ENCODE measurements at regions not wholly inside any gene's neighbourhood (a gene's known extent, or its start where the extent isn't known, plus 50 kb on each side); places are given as distances from the start of the nearest gene placed in this dataset.

DNA sequence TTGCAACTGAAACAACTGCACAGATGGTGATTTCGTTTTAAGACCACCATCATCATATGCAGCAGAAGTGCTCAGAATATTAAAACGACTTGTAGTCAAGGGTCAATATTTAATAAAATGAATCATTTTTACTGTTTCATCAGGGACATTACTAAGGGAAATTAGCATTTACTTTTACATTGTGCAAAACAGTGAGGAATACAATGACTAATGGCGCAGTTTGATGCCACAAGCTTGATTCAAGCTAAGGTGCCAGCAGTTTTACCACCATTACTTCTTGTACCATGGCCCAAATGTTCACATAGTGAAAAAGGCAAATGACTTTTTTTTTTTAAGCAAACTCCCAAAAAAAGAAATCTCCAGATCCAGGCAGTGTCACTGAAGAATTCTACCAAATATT is 277.4 kb upstream of the CHRNA7 start:
- no peak for DNase-seq (ENCODE audit: low spot score)

DNA sequence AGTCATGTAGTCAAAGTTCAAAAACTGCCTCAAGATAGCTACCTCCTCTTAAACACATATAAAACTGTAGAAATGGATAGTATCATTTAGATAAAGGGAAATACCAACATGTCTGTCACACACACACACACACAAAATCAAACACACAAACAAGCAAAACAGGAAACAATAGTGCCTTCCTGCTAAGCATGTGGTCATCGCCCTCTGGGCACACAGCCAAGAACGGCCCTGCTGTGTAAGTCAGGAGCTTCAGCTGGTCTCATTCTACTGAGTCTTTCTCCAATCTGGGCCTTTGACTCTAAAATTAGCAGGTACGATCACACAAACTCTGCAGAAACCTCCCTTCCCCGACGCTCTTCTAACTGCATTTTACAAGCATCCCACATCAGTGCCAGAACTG is 272.2 kb upstream of the CHRNA7 start:
- no peak for DNase-seq (ENCODE audit: low spot score)

DNA sequence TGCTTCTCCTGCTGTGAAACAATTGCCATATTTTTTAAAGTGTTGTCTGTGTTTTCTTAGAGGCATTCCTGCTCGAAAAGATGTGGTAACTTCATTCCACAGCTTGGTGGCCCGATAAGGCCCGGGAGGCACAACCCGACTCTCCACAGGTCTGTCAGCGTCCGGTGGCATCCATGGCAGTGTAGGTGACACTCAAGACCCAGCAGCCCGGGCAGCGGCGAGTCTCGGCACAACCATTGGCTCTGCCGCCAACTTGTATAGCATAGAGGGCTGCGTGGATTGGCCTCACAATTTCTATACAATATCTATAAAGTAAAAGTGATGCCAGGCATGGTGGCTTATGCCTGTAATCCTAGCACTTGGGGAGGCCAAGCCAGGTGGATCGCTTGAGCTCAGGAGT is 262.3 kb upstream of the CHRNA7 start:
- DNase-seq (ENCODE audit: low spot score): no peak

DNA sequence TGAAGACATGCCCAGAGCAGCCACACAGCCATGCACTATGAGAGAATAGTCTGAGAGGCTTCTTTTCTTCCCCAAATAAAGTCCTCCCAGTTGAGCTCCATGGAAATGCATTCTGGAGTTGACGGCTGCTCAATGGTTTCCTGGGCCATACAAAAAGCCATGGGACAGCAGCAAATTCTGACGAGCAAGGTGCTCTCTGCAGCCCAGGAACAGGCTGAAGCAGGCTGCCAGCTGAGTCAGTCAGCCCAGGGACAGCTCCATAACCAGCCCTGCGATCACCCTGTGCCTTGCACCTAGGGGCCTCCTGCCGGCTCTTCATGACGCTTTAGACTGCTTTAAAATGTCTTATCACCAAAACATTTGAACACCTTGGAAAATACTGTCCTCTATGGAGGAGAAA is 256.3 kb upstream of the CHRNA7 start:
- DNase-seq (ENCODE audit: low spot score): no peak

DNA sequence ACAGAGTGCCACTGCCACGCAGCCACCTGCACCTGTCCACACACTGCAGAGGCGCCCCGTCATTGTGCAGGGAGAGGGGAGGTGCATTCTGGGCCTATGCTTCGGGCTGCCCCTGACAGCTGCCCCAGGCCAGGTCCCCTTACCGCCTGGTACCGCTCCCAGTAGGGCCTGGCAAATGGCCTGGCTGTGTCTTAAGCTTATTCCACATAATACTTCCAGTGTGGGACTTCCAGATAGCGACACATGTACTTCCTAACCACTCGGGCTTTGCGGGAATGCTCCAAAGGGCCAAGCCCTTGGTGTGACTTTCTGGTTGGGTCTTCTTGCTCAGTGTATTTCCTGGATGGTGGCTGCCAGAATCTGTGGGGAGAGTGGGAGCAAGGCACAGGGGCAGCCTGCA is 254.3 kb upstream of the CHRNA7 start:
- DNase-seq (ENCODE audit: low spot score): no peak

DNA sequence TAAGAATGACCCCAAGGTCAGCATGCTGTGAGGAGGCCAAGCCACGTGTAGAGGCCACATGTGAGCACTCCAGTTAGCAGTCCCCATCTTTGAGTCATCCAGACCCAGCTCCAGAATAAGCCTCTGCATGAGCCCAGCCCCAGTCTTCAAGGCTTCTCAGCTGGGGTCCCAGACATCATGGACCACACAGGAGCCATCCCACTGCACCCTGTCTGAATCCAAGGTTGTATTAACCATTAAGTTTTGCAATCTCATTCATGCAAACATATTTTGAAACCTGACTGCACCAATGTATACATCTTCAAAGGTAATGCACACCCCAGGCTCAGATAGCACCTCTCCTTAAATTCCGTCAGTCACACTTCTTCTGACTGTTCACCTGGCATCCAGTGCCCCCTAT is 249.1 kb upstream of the CHRNA7 start:
- no peak for DNase-seq (ENCODE audit: low spot score)

DNA sequence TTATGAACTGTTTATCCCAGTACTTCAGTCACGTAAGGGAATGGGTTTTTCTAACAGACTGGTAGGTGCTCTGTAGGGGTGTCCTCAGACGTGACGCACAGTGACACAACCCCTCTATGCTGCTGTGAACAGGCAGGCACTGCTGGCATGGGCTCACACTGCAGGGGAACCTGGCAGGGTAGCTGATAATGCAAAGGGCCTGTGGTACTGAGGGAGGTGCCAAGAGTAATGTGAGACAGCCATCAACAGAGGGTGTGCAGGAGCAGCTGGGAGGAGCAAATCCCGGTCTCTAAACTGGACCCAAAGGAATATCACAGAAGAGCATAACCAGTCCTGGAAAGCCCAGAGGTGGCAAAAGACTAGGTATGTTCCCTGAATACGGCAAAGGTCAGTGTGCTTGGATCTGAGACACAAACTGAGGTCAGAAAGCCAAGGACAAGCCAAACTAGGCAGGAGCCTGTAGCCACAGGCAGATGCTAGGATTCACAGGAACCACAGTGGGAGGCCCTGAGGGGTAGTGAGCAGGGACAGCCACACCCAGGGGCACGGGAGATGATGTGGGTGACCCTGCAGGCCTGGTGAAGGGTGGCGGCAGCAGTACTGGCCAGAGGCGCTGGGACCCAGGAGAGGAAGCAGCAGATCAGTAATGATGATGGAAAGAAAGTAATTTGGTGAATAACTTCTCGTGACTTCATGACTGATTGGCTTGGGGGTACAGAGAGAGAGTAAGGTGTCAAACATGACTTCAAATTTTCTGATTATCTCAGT is 248.1 kb upstream of the CHRNA7 start:
- no peak for DNase-seq (ENCODE audit: low spot score)

DNA sequence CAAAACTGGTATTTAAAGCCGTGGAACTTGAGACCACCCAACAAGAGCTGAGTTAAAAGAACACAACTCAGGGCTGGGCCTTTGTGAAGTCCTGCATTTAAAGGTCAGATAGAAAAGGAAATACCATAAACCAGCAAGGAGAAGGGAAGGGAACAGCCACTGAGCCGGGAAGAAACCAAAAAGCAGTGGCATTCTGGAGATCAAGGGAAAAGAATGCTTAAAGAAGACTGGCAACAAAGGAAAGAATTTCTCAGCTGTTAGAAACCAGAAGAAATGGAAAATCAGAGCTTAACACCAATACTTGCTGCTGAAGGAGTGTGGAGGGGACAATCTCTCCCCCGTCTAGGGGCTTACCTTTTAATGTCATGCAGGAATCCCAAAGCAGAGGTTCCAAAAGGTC is 247.4 kb upstream of the CHRNA7 start:
- no peak for DNase-seq (ENCODE audit: low spot score)

DNA sequence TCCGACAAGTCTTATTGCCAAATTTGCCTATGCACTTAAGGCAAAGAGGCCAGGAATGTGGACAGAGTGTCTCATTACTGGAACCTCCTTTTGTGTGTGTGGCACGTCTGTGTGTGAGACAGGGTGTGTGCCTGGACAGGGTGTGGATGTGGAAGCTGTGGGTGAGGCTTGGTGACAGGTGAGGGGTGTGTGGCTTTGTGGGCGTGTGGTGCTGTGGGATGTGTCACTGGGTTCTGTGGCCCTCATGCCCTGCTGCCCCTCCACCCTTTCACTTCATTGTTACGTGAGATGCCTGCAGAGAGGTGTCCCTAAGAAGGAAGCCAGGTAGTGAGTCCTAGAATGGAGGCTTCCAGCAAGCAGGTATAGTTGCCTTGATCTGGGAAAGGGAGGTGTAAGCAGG is 244.0 kb upstream of the CHRNA7 start:
- no peak for DNase-seq (ENCODE audit: low spot score)

DNA sequence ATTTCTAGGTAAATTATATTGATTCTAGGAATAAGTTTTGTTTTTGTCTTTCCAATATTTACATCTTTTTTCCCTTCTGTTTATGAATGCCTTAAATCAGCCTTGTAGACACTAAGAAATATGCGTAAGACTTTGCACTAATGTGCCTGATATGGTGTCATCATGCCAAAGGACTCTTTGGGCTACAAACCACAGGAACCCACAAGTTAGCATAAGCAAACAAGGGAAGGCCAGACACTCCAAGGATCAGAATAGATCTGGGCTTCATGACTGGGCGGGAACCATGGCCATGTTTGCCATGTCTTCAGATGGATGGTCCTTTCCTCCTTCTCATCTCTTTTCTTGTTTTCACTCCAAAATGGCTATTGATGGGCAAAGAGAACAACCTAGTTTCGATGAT is 242.2 kb upstream of the CHRNA7 start:
- no peak for DNase-seq (ENCODE audit: low spot score)

DNA sequence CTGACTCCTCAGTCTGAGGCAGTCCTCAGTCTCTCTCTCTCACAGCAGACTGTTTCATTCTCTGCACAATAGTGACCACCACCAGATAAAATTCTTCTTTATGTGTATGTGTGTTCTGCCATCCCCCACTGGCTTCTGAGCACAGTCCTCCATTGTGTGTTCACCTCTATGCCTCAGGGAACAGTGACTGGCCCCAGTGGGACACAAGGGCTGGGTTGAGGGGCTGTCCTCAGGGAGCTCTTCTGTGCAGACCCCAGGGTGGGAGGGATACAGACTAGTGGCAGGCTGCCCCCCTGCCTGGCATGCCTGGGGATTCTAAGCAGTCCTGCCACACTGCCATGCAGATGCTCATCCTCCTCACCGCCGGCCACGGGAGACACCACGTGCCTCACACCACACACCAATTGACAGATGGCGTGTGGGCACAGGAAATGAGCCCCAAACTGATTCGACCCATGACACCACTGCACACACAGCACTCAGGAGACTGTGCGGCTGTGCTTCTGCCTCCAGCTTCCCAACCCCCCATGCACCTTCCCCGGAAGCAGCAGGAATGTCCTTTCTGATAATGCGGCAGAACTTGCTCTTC is 237.6 kb upstream of the CHRNA7 start:
- no peak for DNase-seq (ENCODE audit: low spot score)

DNA sequence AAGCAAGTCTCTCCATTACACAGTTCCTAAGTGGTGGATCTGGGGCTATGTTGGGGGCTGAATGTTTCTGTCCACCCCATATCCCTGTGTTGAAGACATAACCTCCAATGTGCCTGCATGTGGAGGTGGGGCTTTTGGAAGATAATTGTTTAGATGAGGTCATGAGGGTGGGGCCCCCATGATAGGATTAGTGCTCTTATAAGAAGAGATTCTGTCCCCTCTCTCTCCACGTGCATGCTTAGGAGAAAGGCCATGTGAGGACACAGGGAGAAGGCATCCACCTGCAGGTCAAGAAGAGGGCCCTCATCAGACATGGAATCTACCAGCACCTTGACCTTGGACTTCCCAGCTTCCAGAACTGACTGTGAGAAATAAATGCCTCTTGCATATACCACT is 231.0 kb upstream of the CHRNA7 start:
- no peak for DNase-seq (ENCODE audit: low spot score)

DNA sequence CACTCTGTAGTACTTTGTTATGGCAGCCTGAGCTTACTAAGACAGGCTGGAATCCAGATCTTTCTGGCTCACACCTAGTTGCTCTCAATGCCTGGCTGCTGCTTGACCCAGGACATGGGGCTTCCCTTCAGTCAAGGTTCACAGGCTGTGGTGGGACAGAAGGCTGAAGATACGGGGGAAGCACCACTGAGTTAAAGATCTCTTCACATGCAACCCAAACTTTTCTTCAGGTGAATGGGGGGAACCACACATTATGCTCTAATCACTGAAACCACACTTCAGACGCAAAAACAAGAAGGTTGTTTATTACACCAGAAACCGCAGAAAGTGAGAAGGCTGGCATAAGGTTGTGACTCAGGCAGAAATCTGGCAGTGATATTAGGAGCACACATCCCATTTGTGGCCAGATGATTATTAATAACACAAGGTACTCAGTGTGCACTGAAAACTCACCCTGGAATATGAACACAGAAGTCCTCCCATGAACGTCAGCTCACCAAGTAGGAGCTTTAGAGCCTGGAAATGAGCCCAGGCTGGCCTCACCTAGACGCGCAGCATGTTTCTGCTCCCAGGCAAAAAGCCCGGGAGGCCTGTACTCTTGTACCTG is 230.5 kb upstream of the CHRNA7 start:
- no peak for DNase-seq (ENCODE audit: low spot score)

DNA sequence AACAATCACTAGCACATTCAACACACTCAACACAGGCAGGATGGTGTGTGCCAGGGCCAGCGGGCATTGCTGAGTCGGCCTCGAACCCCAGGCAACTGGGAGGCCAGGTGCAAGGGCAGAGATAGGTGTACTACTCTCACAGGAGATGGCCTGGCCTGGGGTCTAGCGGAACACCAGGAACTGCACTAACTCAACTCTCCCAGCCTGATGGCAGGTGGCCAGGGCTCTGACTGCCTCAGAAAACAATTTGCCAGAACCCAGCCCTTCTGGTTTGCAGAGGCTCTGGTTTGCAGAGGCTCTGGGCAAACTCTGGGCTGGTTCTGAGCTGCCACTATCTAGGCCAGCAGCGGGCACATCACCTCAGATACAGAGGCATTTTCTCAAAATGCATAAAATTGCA is 229.2 kb upstream of the CHRNA7 start:
- no peak for DNase-seq (ENCODE audit: low spot score)

DNA sequence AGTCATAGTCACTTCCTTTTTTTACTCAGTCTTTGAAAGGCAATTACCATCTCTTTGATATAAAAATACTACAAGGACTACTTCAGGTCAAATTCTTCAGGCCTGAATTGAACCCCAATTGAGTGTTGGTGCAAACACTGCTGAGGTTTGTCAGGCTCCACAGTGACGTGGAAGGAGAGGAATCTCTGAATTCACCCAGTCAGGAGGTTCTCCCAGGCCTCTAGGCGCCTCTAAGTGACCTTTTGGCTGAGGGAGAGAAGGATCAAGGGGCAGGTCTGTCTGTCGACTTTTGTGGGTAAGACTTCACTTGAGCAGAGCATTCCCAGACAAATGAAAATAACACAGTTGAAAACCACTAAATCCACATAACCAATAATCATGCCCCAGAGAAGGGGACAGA is 227.6 kb upstream of the CHRNA7 start:
- DNase-seq (ENCODE audit: low spot score): no peak

DNA sequence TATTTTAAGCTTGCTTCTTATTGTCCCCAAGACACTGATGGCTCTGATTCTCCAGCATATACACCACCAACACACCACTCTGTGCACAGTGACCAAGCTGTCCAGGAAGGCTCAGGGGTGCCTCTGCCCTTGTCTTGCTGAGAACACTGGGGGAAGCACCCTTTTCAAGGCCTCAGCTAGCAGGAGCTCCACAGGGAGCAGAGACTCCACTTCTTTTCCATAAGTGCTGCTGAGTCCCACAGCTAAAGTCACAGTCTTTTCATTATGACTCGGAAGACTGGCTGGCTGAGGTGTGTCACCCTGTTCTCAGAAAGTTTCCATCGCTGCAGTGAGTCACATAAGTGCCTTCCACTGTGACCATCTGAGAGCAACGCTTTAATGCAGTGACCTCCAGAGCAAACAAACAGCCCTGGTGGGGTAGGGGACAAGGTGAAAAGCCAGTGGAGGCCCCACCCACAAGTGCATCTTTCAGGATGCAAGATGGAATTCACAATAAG is 226.9 kb upstream of the CHRNA7 start:
- peak; percentile 6 for DNase-seq (ENCODE audit: low spot score)

DNA sequence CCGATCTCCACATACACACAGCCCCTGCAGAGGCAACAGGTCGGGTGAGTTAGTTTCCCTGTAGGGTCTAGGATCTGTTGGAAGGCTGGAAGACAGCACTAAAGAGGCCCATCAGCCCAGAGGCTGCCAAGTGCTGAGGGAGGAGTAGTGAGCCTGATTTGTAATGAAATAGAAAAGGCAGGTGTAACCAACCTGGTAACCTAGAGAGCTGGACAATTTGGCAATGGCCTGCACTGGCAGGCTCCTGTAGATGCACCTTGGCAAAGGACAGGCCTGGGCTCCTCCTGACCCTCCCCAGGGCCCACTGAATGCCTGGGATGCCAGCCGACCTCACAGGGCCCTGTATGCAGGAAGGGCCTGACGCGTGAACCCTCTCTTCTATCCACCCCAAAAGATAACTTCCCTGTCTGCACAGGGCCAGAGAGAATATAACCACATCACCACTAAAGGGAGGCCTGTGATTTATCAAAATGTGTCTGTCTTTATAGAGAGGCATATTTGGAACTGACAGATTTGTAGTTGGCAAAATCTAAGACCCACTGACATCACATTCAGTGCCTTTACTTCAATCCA is 225.1 kb upstream of the CHRNA7 start:
- no peak for DNase-seq (ENCODE audit: low spot score)

DNA sequence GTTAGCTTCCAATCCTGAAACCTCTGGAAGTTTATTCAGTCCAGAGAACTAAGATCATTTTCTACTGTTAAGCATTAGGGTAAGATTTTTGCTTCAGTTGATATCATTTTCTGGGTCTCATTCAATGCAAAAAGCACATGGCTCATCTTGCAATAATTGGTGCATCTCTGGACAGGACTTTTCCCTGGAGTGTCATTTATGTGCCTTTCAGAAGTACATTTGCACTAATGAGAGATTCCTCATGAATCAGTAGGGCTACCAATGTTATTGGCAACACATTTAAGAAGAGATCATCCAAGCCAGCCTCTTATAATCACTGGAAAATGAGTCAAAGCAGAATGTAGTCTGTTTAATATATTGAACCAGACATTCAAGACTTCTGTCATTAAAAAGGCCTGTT is 224.2 kb upstream of the CHRNA7 start:
- DNase-seq (ENCODE audit: low spot score): no peak

DNA sequence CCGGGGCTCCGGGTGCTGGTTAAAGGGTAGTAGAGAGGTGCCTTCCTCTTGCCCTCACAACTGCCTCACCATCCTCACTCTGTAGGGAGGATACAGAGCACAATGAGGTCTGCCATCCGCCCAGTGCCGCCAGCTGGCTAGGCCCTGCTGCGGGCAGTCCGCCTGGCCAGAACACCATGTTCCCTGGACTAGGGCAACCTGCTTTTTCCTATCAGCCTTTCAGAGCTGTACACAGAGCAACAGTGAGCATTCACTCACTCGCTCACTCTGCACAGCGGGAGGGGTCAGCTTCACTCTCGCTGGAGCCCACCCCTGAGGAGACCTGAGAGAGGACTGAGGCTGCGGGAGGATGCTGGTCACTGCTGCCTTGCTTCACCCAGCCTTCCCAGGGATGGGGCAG is 218.7 kb upstream of the CHRNA7 start:
- no peak for DNase-seq (ENCODE audit: low spot score)

DNA sequence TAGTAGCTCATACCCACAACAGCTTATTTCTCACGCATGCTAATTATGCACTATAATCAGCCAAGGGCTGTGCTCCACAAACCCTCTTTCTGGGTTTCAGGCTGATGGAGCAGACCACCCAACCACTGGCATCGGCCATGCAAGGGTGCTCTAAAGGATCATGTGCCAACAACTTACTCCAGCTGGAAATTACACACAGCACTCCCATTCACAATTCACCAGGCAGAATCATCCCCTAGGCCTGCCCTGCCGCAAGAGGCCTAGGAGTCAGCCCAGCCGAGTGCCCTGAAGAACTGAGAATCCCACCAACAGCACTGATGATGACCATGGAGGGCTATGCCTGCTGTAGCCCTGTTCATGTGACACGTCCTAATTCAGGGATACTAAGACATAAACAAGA is 216.2 kb upstream of the CHRNA7 start:
- no peak for DNase-seq (ENCODE audit: low spot score)

DNA sequence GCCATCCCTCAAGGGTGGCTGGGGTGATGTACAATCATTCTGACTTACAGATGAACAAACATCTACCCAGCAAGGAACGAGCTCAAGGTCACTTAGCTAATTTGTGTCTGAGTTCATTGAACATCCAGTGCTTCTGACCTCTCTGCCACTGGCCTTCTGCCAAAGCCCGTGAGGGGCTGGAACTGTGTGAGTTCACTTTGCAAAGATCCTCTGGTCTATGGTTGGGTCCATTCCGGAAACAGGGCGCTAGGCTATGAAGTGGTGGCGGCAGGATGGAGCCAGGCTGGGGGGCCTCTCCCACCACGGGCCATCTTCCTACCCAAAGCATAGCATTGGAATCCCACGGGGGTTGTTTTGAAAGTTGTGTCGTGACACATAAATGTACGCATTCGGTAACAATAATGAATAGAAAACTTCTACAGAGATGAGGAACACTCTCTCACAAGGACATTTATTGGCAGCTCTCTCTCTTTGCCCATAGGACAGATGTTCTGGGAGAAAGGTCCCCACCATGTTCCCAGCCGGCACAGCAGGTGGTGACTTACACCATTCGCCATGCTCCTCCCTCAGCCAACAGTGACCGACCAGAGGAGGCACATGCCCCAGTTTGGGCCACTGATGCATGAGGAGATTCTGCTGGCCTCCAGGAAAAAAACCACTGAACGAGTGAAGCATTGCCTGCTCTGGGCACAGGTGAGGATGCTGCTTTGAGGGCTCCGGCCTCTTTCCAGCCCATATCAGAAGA is 214.7 kb upstream of the CHRNA7 start:
- DNase-seq (ENCODE audit: low spot score): no peak

DNA sequence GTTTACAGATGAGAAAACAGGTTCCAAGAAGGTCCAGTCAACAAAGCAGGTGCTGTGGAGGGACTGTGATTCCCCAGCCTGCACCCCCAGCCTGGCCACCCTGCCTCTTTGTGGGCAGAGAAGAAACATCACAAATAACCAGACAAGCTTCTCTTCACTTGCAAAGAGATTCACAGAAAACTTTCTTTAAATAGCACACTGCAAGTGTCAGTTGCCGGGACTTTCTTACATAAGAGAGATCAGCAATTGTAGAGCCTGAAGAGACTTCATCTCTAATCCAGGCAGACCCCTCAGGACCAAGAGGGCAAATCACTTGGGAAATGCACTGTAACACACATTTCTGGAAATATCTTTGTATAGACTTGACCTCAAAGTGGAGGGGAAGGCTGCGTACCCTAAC is 207.9 kb upstream of the CHRNA7 start:
- no peak for DNase-seq (ENCODE audit: low spot score)

DNA sequence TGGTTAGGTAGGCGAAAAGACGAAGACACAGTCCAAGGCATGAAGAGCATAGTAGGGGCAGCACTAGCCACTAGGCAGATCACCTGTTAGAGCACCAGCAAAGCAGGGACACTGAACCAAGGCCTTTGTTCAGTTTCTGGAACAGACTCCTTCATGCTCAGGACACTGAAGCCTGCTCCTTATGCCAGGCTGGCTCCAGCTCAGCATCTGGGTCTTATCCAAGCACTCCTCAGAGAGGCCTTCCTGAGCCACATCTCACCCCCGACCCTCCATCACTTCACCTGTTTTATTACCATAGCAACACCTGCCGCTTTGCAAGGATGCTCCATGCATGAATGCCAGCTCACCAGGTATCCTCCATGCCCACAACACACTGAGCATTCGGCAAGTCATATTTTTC is 206.3 kb upstream of the CHRNA7 start:
- no peak for DNase-seq (ENCODE audit: low spot score)

Measured in activated CD4-positive, alpha-beta T cell treated with anti-CD3 and anti-CD28 coated beads, Interleukin-2, Interleukin-4, amounts not matched to agents 100 ng/mL and 50 ng/mL, durations not matched to agents 16 hours and 8 hours (primary cell).